HG03457 (cell line): ENCODE measurements at regions not wholly inside any gene's neighbourhood (a gene's known extent, or its start where the extent isn't known, plus 50 kb on each side); places are given as distances from the start of the nearest gene placed in this dataset.
A peak's percentile ranks its signal among the peaks of the same experiment; 100 is the strongest.
"Not testable (repeated sequence)": the region's sequence is repeated elsewhere in the genome, so short reads cannot be mapped to it uniquely, and the experiment has no call there.

Experiments used
- ATAC-seq: cut with Tn5 transposase; IDR thresholded peaks from one replicate; pipeline ENCODE4 v1.9.1; 2021; ENCODE audit warnings: moderate number of reproducible peaks; ENCODE audit not compliant: unreplicated experiment

DNA sequence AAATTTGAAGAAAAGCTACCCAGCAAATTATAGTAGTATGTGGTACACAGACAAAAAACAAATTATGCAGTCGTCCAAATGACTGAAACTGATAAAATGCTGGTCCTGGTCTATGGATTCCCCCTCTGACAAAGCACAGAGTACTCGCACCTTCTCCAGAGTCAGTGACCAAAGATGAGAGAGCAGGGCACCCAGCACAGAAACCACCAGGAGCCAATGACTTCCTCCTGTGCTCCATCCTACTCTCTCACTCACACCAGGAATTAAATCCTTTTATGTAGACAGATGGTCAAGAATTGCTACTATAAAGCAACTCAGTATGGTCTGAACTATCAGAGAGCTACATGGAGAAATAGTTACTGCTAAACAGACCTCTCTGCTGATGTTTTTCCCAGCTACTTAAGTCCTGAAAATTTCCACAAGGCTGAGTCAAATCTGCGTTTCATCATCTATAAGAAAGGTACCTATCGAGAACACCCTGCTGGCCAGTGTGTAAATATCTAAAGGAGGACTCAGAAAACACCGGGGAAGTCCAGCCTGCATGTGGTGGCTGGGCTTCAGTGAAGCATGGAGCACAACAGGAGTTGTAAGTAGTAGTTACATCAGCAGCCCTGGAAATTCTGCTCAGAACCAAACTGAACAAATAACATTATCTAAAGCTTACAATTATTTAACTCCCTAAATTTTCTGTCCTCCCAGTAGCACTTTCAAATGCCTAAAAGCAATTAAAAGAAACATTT lies 84.5 kb upstream of the FBXO28 start:
- ATAC-seq = peak; percentile 85

DNA sequence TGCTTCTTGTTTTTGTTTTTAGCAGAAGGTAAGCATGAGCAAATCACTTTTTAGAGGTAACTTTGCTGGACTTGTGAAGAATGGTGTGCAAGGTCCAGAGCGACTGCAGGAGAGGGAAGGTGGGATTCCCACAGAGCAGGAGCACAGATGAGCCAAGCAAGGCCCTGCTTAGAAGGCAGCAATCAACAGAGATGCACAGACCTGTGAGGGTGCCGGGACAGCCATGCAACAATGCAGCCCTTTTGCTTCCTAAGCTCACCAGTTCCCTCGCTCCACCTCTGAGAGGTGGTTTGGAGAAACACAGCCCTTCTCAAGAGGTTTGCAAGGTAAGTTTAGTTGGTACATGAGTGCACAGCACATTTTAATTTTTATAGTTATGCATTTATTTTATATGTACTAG lies 85.1 kb upstream of the FBXO28 start:
- ATAC-seq = not testable (repeated sequence)

DNA sequence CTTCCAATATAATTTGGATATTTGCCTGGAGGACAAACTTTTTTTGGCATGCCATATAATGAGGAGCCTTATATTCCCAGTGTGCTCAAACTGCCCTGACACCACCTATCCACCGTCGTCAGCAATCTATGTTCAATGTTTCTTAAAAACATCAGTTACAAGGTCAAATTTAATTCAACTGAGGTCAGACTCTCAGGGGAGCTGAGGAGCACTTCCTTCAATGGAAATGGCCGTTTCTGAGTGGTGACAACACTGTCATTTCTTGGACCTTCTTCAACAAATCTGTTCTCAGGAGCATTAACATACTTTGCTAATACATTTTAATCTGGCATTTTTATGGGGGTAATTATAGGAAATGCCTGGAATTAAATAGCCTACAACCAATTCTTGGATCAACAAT lies 90.8 kb upstream of the FBXO28 start:
- ATAC-seq = not testable (repeated sequence)

DNA sequence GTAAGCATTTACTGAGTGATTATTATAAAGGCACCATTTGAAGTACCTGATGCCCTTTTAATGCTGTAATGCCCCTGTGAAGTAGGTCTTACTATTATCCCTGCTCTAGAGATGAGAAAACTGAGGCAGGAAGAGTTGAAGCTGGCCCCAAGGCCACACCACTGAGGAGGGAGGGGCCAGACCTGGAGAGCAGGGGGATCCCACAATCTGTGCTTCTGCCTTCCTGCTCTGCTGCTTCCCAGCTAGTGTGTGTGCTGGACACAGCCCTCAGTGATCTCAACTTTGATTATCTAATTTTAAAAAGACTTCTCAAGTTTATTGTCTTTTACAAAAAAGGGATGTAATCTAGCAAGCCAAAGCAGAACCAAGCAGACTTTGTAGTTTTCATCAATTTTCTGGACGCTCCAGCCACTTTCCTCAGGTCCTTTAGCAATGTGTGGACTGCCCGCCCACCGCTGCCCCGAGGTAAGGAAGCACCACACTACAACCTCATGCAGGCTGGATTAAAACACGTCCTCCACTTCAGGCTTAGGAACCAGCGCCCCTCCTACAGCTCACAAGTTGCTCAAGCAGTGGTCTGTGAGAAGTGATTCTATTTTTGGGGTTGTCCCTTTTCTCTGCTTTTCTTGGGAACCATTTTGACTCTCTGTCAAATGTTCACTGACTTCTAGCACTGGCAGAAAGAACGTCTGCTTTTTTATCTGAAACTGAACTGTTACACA lies 91.5 kb upstream of the FBXO28 start:
- not testable (repeated sequence) for ATAC-seq

DNA sequence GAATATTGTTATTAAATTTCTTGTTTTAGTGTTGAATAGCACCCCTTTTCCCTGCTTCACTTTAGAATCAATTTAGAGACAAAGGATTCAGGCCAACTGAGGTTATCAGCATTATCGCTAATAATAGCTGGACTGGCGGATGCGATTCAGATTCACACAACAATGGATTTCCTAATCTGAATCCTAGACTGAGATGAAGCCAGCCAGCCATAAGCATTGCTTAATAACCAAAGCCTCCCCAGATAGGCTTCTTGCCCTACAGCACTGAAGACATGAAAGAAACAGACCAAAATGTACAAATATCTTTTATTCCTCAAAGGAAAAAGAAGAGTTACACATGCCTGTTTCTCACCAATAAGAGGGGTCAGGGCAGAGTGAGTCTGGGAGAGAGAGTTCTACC lies 94.0 kb upstream of the FBXO28 start:
- ATAC-seq = not testable (repeated sequence)

DNA sequence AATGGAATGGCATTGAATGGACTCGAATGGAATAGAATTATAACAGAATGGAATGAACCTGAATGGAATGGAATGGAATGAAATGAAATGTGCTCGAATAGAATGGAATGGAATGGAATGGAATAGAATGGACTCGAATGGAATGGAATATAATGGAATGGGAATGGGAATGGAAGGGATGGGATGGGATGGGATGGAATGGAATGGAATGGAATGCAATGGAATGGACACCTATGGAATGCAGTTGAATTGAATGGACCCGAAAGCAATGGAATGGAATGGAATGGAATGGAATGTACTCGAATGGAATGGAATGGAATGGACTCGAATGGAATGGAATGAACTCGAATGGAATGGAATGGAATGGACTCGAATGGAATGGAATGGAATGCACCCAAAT lies 98.1 kb upstream of the FBXO28 start:
- not testable (repeated sequence) for ATAC-seq

DNA sequence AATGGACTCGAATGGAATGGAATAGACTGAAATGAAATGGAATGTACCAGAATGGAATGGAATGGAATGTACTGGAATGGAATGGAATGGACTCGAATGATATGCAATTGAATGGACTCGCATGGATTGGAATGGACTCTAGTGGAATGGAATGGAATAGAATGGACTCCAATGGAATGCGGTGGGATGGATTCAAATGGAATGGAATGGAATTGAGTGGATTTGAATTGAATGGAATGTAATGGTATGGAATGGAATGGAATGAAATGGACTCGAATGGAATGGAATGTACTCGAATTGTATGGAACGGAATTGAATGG lies 99.6 kb upstream of the FBXO28 start:
- no peak for ATAC-seq

DNA sequence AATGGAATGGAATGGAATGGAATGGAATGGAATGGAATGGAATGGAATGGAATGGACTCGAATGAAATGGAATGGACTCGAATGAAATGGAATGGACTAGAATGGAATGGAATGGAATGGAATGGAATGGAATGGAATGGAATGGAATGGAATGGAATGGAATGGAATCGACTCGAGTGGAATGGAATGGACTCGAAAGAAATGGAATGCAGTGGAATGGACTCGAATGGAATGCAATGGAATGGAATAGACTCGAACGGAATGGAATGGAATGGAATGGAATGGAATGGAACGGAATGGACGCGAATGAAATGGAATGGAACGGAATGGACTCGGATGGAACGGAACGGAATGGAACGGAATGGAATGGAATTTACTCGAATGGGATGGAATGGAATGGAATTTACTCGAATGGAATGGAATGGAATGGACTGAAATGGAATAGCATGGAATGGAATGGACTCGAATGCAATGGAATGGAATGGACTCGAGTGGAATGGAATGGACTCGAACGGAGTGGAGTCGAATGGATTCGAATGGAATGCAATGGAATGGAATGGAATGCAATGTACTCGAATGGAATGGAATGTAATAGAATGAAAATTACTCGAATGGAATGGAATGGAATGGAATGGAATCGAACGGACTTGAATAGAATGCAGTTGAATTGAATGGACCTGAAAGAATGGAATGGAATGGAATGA lies 100.1 kb upstream of the FBXO28 start:
- not testable (repeated sequence) for ATAC-seq

DNA sequence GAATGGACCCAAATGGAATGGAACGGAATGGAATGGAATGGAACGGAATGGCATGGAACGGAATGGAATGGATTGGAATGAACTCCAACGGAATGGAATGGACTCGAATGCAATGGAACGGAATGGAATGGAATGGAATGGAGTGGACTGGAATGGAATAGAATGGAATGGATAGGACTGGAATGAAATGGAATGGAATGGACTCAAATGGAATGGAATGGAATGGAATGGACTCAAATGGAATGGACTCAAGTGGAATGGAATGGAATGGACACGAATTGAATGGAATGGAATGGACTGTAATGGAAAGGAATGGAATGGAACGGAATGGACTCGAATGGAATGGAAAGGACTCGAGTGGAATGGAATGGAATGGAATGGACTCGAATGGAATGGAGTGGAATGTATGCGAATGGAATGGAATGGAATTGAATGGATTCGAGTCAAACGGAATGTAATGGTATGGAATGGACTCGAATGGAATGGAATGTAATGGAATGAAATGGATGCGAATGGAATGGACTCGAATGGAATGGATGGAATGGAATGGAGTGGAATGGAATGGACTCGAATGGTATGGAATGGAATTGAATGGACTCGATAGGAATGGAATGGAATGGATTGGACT lies 101.0 kb upstream of the FBXO28 start:
- not testable (repeated sequence) for ATAC-seq

DNA sequence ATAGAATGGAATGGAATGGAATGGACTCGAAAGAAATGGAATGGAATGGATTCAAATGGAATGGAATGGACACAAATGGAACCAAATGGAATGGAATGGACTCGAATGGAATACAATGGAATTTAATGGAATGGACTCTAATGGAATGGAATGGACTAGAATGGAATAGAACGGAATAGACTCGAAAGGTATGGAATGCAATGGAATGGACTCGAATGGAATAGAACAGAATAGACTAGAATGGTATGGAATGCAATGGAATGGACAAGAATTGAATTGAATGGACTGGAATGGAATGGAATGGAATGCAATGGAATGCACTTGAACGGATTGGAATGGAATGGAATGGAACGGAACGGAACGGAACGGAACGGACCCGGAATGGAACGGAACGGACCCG lies 101.7 kb upstream of the FBXO28 start:
- ATAC-seq = not testable (repeated sequence)

DNA sequence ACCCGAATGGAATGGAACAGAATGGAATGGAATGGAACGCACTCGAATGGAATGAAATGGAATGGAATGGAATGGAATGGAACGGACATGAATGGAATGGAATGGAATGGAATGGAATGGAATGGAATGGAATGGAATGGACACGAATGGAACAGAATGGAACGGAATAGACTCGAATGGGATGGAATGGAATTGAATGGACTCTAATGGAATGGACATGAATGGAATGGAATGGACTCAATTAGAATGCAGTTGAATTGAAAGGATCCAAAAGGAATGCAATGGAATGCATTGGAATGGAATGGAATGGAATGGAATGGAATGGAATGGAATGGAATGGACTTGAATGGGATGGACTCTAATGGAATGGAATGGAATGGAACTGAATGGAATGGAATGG lies 102.2 kb upstream of the FBXO28 start:
- ATAC-seq = not testable (repeated sequence)

DNA sequence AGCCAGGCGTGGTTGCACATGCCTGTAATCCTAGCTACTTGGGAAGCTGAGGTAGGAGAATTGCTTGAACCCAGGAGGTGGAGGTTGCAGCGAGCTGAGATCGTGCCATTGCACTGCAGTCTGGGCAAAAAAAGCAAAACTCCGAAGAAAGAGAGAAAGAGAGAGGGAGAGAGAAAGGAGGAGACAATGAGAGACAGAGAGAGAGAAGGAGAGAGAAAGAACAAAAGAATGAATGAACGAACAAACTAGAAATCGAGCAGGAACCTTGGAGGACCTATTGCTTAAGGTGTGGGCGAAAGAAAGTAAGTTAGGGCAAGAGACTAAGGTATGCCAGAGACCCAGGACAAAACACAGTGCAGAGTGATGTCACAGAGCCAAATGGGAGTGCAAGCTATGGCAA lies 102.8 kb upstream of the FBXO28 start:
- ATAC-seq = not testable (repeated sequence)

DNA sequence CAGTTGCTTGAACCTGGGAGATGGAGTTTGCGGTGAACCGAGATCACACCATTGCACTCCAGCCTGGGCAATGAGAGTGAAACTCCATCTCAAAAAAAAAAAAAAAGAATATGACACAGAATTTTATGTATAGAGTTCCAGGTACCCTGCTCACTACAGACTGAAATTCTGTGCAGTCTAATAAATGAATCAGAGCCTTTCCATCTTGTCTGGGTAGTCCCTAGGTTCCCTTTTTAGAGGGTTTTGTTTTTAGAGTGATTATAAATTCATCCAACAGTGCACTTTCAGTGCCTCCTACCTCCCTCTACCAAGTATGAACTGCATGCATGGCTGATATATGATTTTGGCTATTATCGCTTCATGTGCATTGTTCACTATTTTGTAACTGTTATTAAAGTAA lies 107.9 kb upstream of the FBXO28 start:
- not testable (repeated sequence) for ATAC-seq

DNA sequence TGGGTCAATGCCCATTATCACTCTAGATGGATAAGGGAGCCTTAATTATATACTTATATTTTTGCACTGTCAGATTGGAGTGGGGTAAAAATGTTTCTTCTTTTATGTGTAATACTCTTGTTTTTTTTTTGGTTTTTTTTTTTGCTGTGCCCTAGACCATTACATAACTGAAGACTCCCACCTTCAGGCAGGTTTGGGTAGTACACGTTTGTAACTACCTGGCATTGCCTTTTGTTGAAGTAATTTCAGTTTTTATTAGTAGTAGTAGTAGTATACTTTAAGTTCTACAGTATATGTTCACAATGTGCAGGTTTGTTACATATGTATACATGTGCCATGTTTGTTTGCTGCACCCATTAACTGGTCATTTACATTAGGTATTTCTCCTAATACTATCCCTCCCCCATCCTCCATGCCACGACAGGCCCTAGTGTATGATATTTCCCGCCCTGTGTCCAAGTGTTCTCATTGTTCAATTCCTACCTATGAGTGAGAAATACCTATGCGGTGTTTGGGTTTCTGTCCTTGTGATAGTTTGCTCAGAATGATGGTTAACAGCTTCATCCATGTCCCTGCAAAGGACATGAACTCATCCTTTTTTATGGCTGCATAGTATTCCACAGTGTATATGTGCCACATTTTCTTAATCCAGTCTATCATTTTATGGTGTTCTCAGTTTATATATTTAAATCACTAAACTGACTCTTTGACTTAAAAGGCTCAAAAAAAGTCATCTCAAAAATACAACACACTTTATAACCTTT lies 109.2 kb upstream of the FBXO28 start:
- not testable (repeated sequence) for ATAC-seq

DNA sequence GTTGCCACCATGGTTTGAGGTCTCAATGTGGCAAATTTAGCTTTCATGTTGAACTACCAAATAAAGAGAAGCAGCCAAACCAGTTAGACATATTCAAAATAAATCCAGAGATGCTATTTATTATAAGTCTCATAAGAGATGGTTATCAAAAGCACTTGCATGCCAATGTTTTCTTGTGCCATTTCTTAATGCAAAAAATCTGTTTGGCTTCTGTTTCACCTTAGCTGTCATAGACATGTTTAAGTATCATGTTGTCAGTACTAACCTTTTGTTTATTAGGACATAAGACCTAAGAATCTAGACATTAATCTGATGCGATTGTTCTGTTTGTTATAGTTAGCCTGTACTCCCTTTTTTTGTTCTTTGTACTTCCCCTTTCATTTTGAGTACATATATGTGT lies 110.0 kb upstream of the FBXO28 start:
- not testable (repeated sequence) for ATAC-seq

DNA sequence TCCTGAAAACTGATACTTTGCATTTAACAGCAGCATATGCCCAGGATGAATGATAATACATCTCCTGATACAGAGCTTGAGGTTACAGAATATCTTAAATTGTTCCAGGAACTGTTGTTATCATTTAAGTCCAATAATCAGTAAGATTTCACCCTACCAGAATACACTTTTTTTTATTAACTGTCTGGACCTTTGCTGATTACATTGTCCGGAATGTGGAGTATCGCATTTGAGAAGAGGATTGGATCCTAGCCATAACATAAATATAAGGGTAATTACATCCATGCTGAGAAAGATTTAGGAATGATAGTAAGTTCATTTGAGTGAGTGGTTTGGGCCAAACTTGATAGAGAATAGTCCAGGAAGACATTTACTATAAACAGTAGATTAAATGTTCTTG lies 112.2 kb upstream of the FBXO28 start:
- not testable (repeated sequence) for ATAC-seq

DNA sequence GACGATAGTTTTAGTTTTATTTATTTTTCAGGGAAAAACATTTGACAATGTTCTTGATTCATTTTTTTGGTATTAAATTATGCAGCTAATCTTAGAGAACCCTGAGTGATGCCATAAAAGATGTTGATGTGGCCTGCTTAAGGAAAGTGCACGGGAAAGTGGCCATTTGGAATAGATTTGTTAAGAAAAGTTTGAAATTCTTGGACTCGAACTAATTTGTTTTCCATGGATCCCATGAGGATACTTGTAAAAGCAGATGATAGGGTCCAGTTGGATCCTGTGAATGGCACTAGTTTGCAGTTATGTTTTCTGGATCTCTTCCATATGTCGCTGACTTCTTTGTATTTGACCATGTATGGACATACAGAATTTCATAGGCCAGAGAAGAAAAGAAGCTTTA lies 114.2 kb upstream of the FBXO28 start:
- not testable (repeated sequence) for ATAC-seq

DNA sequence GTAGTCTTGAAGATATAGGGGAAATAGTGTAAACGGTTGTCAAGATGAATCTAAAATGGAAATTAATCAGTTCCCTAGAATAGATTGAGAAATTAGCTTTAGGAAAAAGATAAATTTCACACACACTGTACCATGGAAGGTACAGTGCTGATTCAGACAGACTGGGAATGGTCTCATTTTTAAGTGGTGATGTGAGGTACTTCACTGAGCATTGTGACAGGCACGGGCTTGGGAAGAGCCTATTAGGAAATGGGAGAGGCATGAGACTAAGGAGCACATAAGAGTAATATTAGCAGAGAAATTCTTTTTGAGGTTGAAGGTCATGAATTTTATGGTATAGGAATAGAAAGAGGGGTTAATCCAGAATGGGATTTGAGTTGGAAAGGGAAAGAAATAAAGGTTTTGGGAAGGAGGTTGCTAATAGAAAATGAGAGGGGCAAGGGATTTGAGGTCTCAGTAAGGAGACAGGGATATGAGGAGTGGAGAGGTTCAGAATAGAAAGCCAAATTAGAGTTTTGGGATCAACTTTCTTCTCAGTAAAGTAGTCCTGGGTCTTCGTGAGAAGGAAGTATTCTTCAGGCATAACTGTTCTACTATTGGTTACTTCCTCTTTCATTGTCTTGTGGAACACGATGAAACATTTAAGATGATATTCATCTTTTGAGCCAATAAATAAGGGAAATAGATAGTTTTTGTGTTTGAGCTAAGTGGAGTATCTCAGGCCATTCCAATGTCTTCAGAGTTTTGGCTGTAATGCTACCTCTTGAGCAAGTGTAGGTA lies 115.0 kb upstream of the FBXO28 start:
- ATAC-seq = not testable (repeated sequence)

DNA sequence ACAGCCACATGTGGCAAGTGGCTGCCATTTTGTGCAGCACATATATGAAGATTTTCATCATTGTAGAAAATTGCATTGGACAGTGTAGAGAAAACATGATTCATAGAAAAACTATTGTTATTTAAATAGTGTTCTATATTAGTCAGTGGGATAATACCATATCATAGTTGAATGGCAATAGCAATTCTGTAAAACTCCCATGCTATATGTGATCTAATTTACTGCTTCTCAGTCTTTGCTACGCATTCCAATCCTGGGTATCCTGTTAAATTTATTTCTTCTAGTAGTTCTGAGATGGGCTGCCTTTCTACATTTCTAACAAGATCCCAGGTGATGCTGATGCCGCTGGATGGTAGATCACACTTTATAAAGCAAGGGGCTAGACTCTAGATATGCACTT lies 117.5 kb upstream of the FBXO28 start:
- not testable (repeated sequence) for ATAC-seq
